Uterus (tissue), 3 donors: ENCODE measurements at regions not wholly inside any gene's neighbourhood (a gene's known extent, or its start where the extent isn't known, plus 50 kb on each side); places are given as distances from the start of the nearest gene placed in this dataset.
"Not testable (repeated sequence)": the region's sequence is repeated elsewhere in the genome, so short reads cannot be mapped to it uniquely, and the experiment has no call there.

ENCODE experiments used
- DNase-seq, 2 donors: peaks; one replicate each; pipeline ENCODE4 v3.0.0-alpha.2; 2019 to 2020
- H3K27ac ChIP-seq, 2 donors: fragments of 200-600 bp; sonication (generic); 1 replicate in 1 of 2; 2 replicates in 1 of 2; pipeline ENCODE4 v1.5.1; 2016 to 2018
- H3K27me3 ChIP-seq, 2 donors: fragments of 200-600 bp; sonication (generic); one replicate each; pipeline ENCODE4 v1.5.1; 2018 to 2019; ENCODE audit warnings: control low read depth in 1 of 2
- H3K36me3 ChIP-seq, 2 donors: fragments of 200-600 bp; sonication (generic); one replicate each; pipeline ENCODE4 v1.5.1; 2019; ENCODE audit warnings: control low read depth in 1 of 2
- H3K4me1 ChIP-seq, 2 donors: fragments of 200-600 bp; sonication (generic); one replicate each; pipeline ENCODE4 v1.5.1; 2018 to 2019; ENCODE audit warnings: control low read depth in 1 of 2
- H3K4me3 ChIP-seq, 2 donors: fragments of 200-600 bp; sonication (generic); 1 replicate in 1 of 2; 2 replicates in 1 of 2; pipeline ENCODE4 v1.5.1; 2018 to 2019; ENCODE audit warnings: mild to moderate bottlenecking in 1 of 2
- H3K9me3 ChIP-seq, 2 donors: fragments of 200-600 bp; sonication (generic); one replicate each; pipeline ENCODE4 v1.5.1; 2019; ENCODE audit warnings: control low read depth in 1 of 2
- POLR2A ChIP-seq, 2 donors: fragments of 450-650 bp; IDR thresholded peaks; one replicate each; pipeline ENCODE4 v1.6.1; 2016; ENCODE audit warnings: antibody characterized with exemption in 2 of 2, mild to moderate bottlenecking in 1 of 2, moderate library complexity in 1 of 2
- intact Hi-C: fragments of 100-400 bp; cut with DNase I; formaldehyde crosslinking; loops from one replicate; pipeline ENCODE4 v1.15.1; 2023; ENCODE audit warnings: low total_unique reads
- TF ChIP-seq, protein P1 (sequence below), 4 experiments: fragments of 200-600 bp in 2 of 4; fragments of 450-650 bp in 2 of 4; sonication (generic) in 2 of 4; IDR thresholded peaks; one replicate each; pipeline ENCODE4 v1.5.1; 2016 to 2019; ENCODE audit warnings: antibody characterized with exemption in 4 of 4, mild to moderate bottlenecking in 2 of 4, moderate library complexity in 1 of 4
- donor health status: DM: yes; HTN: yes; CAD: no.

DNA sequence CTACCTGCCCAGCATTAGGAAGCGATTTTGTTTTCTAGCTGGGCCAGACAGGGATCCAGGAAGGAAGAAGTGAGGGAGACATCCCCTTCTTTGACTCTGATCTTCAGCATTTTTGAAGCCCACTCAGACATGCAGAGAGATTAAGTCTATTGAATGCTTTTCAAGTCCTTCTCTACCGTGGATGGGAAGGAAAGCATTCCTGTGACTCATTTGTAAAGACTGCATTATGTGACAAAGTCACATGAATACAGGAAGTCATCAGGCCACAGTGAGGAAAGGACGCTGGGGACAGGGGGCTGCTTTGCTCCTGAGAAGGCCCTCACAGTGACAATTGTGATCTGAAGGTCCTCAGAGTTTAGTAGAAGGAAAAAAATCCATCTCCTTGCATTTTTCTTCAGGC, 67.4 kb upstream of the GBA3 start:
- intact Hi-C loops, result no loop called here
- H3K9me3 ChIP-seq, result no peaks in the 10 kb centered on the region
- no peak for DNase-seq
- H3K4me1 ChIP-seq, result no peaks in the 10 kb centered on the region
- no peak overlapping the region for H3K27ac ChIP-seq
- no peak overlapping the region for H3K4me3 ChIP-seq
- H3K27me3 ChIP-seq, result no peaks in the 10 kb centered on the region
- no peaks in the 10 kb centered on the region for H3K36me3 ChIP-seq
- no peak for TF ChIP-seq POLR2A (IDR thresholded peaks at IDR 0.05)
- TF ChIP-seq, protein P1, sequence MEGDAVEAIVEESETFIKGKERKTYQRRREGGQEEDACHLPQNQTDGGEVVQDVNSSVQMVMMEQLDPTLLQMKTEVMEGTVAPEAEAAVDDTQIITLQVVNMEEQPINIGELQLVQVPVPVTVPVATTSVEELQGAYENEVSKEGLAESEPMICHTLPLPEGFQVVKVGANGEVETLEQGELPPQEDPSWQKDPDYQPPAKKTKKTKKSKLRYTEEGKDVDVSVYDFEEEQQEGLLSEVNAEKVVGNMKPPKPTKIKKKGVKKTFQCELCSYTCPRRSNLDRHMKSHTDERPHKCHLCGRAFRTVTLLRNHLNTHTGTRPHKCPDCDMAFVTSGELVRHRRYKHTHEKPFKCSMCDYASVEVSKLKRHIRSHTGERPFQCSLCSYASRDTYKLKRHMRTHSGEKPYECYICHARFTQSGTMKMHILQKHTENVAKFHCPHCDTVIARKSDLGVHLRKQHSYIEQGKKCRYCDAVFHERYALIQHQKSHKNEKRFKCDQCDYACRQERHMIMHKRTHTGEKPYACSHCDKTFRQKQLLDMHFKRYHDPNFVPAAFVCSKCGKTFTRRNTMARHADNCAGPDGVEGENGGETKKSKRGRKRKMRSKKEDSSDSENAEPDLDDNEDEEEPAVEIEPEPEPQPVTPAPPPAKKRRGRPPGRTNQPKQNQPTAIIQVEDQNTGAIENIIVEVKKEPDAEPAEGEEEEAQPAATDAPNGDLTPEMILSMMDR (IDR thresholded peaks at IDR 0.05), result no peak

DNA sequence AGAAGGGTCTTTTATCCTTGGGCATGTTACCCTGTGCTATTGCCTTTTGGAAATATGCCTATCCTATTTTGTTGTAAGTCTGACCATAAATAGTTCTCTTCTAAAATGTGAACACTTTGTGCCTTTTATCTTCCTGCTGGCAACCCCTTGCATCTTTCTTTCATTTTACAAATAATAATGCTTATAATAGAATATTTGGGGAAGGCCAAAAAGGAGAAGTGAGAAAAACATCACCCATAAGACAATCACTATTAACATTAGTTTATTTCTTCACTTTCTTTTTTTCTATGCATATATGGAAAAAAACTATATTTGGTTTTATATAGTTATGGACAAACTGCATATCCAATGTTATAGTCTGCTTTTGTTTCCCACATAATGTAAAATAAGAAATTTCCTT, 64.9 kb upstream of the GBA3 start:
- H3K4me3 ChIP-seq, DNase-seq, H3K9me3 ChIP-seq, H3K4me1 ChIP-seq, intact Hi-C loops, H3K36me3 ChIP-seq, H3K27ac ChIP-seq, H3K27me3 ChIP-seq: not testable (repeated sequence)

DNA sequence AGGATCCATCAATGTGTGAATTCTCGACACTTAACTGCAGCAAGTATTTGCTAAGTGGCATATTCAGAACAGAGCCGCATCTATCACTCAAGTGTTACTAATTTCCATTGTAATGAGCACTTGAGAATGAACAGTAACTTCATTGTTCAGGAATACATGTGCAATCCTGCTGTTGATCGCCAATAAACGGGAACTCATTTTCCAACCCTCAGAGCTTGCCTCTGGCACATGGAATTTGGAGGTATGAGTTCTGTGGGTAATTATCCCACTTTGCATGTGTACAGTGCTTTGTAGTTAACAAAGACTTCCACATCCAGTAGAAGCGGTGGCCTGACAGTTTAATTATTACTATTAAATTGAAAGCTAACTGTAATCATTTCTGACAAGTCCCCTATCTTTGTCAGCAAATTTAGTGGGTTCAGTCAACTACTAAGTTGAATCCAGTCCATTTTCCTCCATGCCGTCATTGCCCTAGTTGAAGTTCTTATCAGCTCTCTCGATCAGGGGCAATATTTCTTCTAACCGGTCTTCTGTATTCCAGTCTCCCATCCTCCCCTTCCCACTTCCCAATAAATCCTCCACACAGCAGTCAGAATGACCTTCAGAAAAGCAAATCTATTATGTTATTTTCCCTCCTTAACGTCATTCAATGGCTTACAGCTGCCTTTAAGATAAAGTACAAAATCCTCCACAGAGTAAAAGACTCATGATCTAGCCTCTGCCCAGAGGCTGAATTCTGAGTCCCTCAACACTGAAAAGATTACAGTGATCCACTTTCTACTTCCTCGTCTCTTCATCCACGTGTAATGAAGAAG, 62.4 kb upstream of the GBA3 start:
- intact Hi-C loops, H3K4me1 ChIP-seq, H3K36me3 ChIP-seq, H3K27me3 ChIP-seq, DNase-seq, H3K27ac ChIP-seq, H3K9me3 ChIP-seq, H3K4me3 ChIP-seq: not testable (repeated sequence)

DNA sequence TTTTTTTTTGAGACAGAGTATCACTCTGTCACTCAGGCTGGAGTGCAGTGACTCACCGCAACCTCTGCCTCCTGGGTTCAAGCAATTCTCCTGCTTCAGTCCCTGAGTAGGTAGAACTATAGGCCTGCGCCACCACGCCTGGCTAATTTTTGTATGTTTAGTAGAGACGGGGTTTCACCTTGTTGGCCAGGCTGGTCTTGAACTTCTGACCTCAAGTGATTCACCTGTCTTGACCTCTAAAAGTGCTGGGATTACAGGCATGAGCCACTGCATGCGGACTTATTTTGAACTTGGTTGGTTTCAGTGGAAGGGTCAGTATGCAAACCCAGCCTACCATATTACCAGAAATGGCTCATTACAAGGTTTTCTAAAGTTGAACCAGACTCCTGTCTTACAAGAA, 61.6 kb upstream of the GBA3 start:
- H3K27ac ChIP-seq, H3K27me3 ChIP-seq, intact Hi-C loops, H3K9me3 ChIP-seq, H3K4me3 ChIP-seq, H3K4me1 ChIP-seq, DNase-seq, H3K36me3 ChIP-seq: not testable (repeated sequence)

DNA sequence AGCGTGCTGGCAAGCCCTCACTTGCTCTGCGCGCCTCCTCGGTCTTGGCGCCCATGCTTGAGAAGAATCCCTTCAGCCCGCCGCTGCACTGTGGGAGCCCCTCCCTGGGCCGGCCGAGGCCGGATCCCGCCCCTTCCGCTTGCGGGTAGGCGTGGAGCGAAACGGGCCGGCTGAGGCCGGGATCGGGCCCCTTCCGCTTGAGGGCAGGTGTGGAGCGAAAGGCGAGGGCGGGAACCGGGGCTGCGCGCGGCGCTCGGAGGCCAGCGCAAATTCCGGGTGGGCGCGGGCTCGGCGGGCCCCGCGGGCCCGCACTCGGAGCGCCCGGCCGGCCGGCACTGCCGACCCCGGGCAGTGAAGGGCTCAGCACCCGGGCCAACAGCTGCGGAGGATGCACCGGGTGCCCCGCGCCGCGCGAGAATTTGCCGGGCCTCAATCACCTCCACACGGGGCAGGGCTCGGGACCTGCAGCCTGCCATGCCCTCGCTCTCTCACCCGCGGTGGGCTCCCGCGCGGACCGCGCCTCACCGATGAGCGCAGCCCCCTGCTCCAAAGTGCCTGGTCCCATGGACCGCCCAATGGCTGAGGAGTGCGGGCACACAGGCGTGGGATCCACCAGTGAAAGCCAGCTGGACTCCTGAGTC, 58.1 kb upstream of the GBA3 start:
- intact Hi-C loops, result no loop called here
- no peaks in the 10 kb centered on the region for H3K27me3 ChIP-seq
- H3K4me3 ChIP-seq, result no peak overlapping the region
- TF ChIP-seq POLR2A (IDR thresholded peaks at IDR 0.05), result no peak
- TF ChIP-seq, protein P1 (IDR thresholded peaks at IDR 0.05), result no peak
- no peak for DNase-seq
- no peaks in the 10 kb centered on the region for H3K36me3 ChIP-seq
- H3K4me1 ChIP-seq, result no peaks in the 10 kb centered on the region
- H3K9me3 ChIP-seq, result no peaks in the 10 kb centered on the region
- H3K27ac ChIP-seq, result no peak overlapping the region

DNA sequence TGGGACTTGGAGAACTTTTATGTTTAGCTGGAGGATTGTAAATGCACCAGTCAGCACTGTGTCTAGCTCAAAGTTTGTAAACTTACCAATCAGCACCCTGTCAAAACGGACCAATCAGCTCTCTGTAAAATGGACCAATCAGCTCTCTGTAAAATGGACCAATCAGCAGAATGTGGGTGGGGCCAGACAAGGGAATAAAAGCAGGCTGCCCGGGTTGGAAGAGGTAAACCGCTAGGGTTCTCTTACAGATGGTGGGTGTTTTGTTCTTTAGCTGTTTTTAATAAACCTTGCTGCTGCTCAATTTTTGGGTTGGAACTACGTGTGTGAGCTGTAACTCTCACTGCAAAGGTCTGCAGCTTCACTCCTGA, 57.6 kb upstream of the GBA3 start:
- H3K4me1 ChIP-seq, H3K27ac ChIP-seq, H3K36me3 ChIP-seq, DNase-seq, H3K27me3 ChIP-seq, intact Hi-C loops, H3K4me3 ChIP-seq, H3K9me3 ChIP-seq: not testable (repeated sequence)

DNA sequence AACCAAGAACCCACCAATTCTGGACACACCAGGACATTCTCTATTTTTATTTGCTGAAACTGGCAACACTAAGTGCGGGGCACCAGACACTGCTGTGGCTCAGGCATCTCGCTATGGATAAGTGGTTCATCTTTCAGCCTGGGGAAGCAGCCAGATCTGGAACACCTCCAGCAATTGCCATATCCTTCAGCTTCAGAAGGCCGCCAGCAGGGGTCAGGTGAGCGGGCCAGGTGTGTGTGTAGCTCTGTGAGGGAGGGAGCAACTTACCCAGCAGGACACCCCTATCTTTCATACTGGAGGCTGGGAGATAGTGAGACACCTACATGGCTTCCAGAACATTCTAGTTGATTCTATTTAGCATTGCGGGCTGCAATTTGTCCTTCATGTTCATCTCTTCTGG, 57.0 kb upstream of the GBA3 start:
- TF ChIP-seq, protein P1 (IDR thresholded peaks at IDR 0.05), result no peak
- TF ChIP-seq POLR2A (IDR thresholded peaks at IDR 0.05), result no peak
- Histone ChIP-seq H3K4me3 (no peak overlapping the region), H3K27me3 (no peaks in the 10 kb centered on the region), H3K4me1 (no peaks in the 10 kb centered on the region), H3K9me3 (no peaks in the 10 kb centered on the region), H3K36me3 (no peaks in the 10 kb centered on the region), H3K27ac (no peak overlapping the region)
- no peak for DNase-seq
- intact Hi-C loops, result no loop called here
